GM18505 (cell line): ENCODE measurements at regions not wholly inside any gene's neighbourhood (a gene's known extent, or its start where the extent isn't known, plus 50 kb on each side); places are given as distances from the start of the nearest gene placed in this dataset.
A peak's percentile ranks its signal among the peaks of the same experiment; 100 is the strongest.
"Not testable (repeated sequence)": the region's sequence is repeated elsewhere in the genome, so short reads cannot be mapped to it uniquely, and the experiment has no call there.

Experiments used
- ATAC-seq: cut with Tn5 transposase; IDR thresholded peaks from one replicate; pipeline ENCODE4 v1.9.1; 2021; ENCODE audit not compliant: unreplicated experiment
- POLR2A ChIP-seq: IDR thresholded peaks from 4 replicates; pipeline ENCODE4 v1.6.1; 2011; ENCODE audit warnings: borderline replicate concordance; ENCODE audit not compliant: insufficient read depth, insufficient read length; ENCODE audit errors: extremely low read depth

- ATAC-seq: not testable (repeated sequence)
These were observed 76.5 kb upstream of the LINC00632 start for GRCh38 chrX:140633105-140633504.

GRCh38 chrX:140608111-140608510 is 101.4 kb upstream of the LINC00632 start:
- TF ChIP-seq POLR2A: no peak
- no peak for ATAC-seq

- no peak for ATAC-seq
These were observed 97.3 kb upstream of the SOX3 start for GRCh38 chrX:140602140-140602539.

GRCh38 chrX:140599851-140600250 is 95.0 kb upstream of the SOX3 start:
- no peak for ATAC-seq
- TF ChIP-seq POLR2A: no peak

More at GRCh38 chrX:140602140-140602539, 97.3 kb upstream of the SOX3 start:
- TF ChIP-seq POLR2A: no peak

GRCh38 chrX:140589657-140590056 is 84.8 kb upstream of the SOX3 start:
- TF ChIP-seq POLR2A: no peak
- ATAC-seq: no peak

GRCh38 chrX:140586951-140587350 is 82.1 kb upstream of the SOX3 start:
- ATAC-seq: no peak

GRCh38 chrX:140580478-140580877 is 75.6 kb upstream of the SOX3 start:
- no peak for TF ChIP-seq POLR2A

More at GRCh38 chrX:140586951-140587350, 82.1 kb upstream of the SOX3 start:
- no peak for TF ChIP-seq POLR2A

GRCh38 chrX:140572724-140573123 is 67.9 kb upstream of the SOX3 start:
- ATAC-seq: peak; percentile 86
- no peak for TF ChIP-seq POLR2A

More at GRCh38 chrX:140580478-140580877, 75.6 kb upstream of the SOX3 start:
- ATAC-seq: no peak

- no peak for TF ChIP-seq POLR2A
- ATAC-seq: no peak
These were observed 59.0 kb upstream of the SOX3 start for GRCh38 chrX:140563893-140564292.
